Uterus (tissue), 2 donors: ENCODE measurements at regions not wholly inside any gene's neighbourhood (a gene's known extent, or its start where the extent isn't known, plus 50 kb on each side); places are given as distances from the start of the nearest gene placed in this dataset.

Source experiments
- POLR2A ChIP-seq, 2 donors: fragments of 450-650 bp; IDR thresholded peaks; one replicate each; pipeline ENCODE4 v1.6.1; 2016; ENCODE audit warnings: antibody characterized with exemption in 2 of 2, mild to moderate bottlenecking in 1 of 2, moderate library complexity in 1 of 2
- TF ChIP-seq, protein P1 (sequence below), 4 experiments: fragments of 200-600 bp in 2 of 4; fragments of 450-650 bp in 2 of 4; sonication (generic) in 2 of 4; IDR thresholded peaks; one replicate each; pipeline ENCODE4 v1.5.1; 2016 to 2019; ENCODE audit warnings: antibody characterized with exemption in 4 of 4, mild to moderate bottlenecking in 2 of 4, moderate library complexity in 1 of 4

- TF ChIP-seq, protein P1, sequence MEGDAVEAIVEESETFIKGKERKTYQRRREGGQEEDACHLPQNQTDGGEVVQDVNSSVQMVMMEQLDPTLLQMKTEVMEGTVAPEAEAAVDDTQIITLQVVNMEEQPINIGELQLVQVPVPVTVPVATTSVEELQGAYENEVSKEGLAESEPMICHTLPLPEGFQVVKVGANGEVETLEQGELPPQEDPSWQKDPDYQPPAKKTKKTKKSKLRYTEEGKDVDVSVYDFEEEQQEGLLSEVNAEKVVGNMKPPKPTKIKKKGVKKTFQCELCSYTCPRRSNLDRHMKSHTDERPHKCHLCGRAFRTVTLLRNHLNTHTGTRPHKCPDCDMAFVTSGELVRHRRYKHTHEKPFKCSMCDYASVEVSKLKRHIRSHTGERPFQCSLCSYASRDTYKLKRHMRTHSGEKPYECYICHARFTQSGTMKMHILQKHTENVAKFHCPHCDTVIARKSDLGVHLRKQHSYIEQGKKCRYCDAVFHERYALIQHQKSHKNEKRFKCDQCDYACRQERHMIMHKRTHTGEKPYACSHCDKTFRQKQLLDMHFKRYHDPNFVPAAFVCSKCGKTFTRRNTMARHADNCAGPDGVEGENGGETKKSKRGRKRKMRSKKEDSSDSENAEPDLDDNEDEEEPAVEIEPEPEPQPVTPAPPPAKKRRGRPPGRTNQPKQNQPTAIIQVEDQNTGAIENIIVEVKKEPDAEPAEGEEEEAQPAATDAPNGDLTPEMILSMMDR (IDR thresholded peaks at IDR 0.05): no peak
- no peak for TF ChIP-seq POLR2A (IDR thresholded peaks at IDR 0.05)
Measured at GRCh38 chr10:36221101-36221500, 579.0 kb upstream of the FZD8 start.
